GM18907 (cell line): ENCODE measurements at regions not wholly inside any gene's neighbourhood (a gene's known extent, or its start where the extent isn't known, plus 50 kb on each side); places are given as distances from the start of the nearest gene placed in this dataset.
"Not testable (repeated sequence)": the region's sequence is repeated elsewhere in the genome, so short reads cannot be mapped to it uniquely, and the experiment has no call there.

Experiments
- ATAC-seq: cut with Tn5 transposase; IDR thresholded peaks from one replicate; pipeline ENCODE4 v1.9.1; 2021; ENCODE audit warnings: mild to moderate bottlenecking, moderate library complexity; ENCODE audit not compliant: unreplicated experiment

GRCh38 chr20:24418731-24419130, 50.7 kb upstream of the SYNDIG1 start:
- no peak for ATAC-seq

GRCh38 chr20:24417485-24417884, 51.9 kb upstream of the SYNDIG1 start:
- ATAC-seq = no peak

GRCh38 chr20:24415444-24415843, 54.0 kb upstream of the SYNDIG1 start:
- not testable (repeated sequence) for ATAC-seq

- ATAC-seq = no peak
These were observed 57.6 kb upstream of the SYNDIG1 start for GRCh38 chr20:24411834-24412216.

GRCh38 chr20:24411003-24411833, 58.2 kb upstream of the SYNDIG1 start:
- ATAC-seq = no peak

GRCh38 chr20:24407151-24407550, 62.3 kb upstream of the SYNDIG1 start:
- ATAC-seq = no peak

- ATAC-seq = no peak
These were observed 62.7 kb upstream of the SYNDIG1 start for GRCh38 chr20:24406750-24407149.

- ATAC-seq = no peak
These were observed 63.2 kb upstream of the SYNDIG1 start for GRCh38 chr20:24406251-24406650.

GRCh38 chr20:24405810-24406209, 63.6 kb upstream of the SYNDIG1 start:
- no peak for ATAC-seq

GRCh38 chr20:24403406-24403805, 66.0 kb upstream of the SYNDIG1 start:
- ATAC-seq = no peak

GRCh38 chr20:24402188-24402587, 67.2 kb upstream of the SYNDIG1 start:
- no peak for ATAC-seq

GRCh38 chr20:24395151-24395550, 74.3 kb upstream of the SYNDIG1 start:
- ATAC-seq = no peak

- ATAC-seq = no peak
These were observed 75.5 kb upstream of the SYNDIG1 start for GRCh38 chr20:24393903-24394302.

- no peak for ATAC-seq
These were observed 76.8 kb upstream of the SYNDIG1 start for GRCh38 chr20:24392612-24393011.

GRCh38 chr20:24389686-24390085, 79.7 kb upstream of the SYNDIG1 start:
- no peak for ATAC-seq

GRCh38 chr20:24388828-24389380, 80.5 kb upstream of the SYNDIG1 start:
- no peak for ATAC-seq

- ATAC-seq = no peak
These were observed 83.9 kb upstream of the SYNDIG1 start for GRCh38 chr20:24385547-24385946.

GRCh38 chr20:24384865-24385264, 84.6 kb upstream of the SYNDIG1 start:
- ATAC-seq = no peak

GRCh38 chr20:24382743-24383142, 86.7 kb upstream of the SYNDIG1 start:
- no peak for ATAC-seq

- ATAC-seq = no peak
These were observed 87.1 kb upstream of the SYNDIG1 start for GRCh38 chr20:24382331-24382730.

- no peak for ATAC-seq
These were observed 87.5 kb upstream of the SYNDIG1 start for GRCh38 chr20:24381886-24382285.

- ATAC-seq = no peak
These were observed 89.9 kb upstream of the SYNDIG1 start for GRCh38 chr20:24379484-24379927.
